NCI-H524 treated with DMSO at 0.1 percent for 48 hours (cell line): ENCODE measurements at regions not wholly inside any gene's neighbourhood (a gene's known extent, or its start where the extent isn't known, plus 50 kb on each side); places are given as distances from the start of the nearest gene placed in this dataset.
A peak's percentile ranks its signal among the peaks of the same experiment; 100 is the strongest.
"Not testable (repeated sequence)": the region's sequence is repeated elsewhere in the genome, so short reads cannot be mapped to it uniquely, and the experiment has no call there.

ENCODE experiments used
- DNase-seq: peaks from one replicate; lab custom pipeline; 2025; lab: John Stamatoyannopoulos, UW

GRCh38 chr3:135393898-135394525, 571.5 kb upstream of the PPP2R3A start:
- DNase-seq: no peak

GRCh38 chr3:135412475-135412874, 553.1 kb upstream of the PPP2R3A start:
- no peak for DNase-seq

GRCh38 chr3:135416182-135416581, 549.3 kb upstream of the PPP2R3A start:
- DNase-seq: no peak

- no peak for DNase-seq
These were observed 546.4 kb upstream of the PPP2R3A start for GRCh38 chr3:135419155-135419554.

GRCh38 chr3:135426508-135426907, 539.0 kb upstream of the PPP2R3A start:
- DNase-seq: no peak

GRCh38 chr3:135432402-135432801, 533.1 kb upstream of the PPP2R3A start:
- no peak for DNase-seq

GRCh38 chr3:135438889-135439597, 526.5 kb upstream of the PPP2R3A start:
- not testable (repeated sequence) for DNase-seq

- DNase-seq: peak; percentile 1
These were observed 525.9 kb upstream of the PPP2R3A start for GRCh38 chr3:135439632-135440031.

- DNase-seq: no peak
These were observed 525.3 kb upstream of the PPP2R3A start for GRCh38 chr3:135440233-135440632.

- DNase-seq: no peak
These were observed 524.8 kb upstream of the PPP2R3A start for GRCh38 chr3:135440746-135441145.

GRCh38 chr3:135444058-135444457, 521.5 kb upstream of the PPP2R3A start:
- no peak for DNase-seq

- no peak for DNase-seq
These were observed 518.0 kb upstream of the PPP2R3A start for GRCh38 chr3:135447483-135447882.

GRCh38 chr3:135448520-135448919, 517.0 kb upstream of the PPP2R3A start:
- DNase-seq: no peak

- no peak for DNase-seq
These were observed 516.5 kb upstream of the PPP2R3A start for GRCh38 chr3:135449046-135449445.

GRCh38 chr3:135451037-135451785, 514.3 kb upstream of the PPP2R3A start:
- no peak for DNase-seq

GRCh38 chr3:135452881-135453280, 512.6 kb upstream of the PPP2R3A start:
- DNase-seq: no peak

- DNase-seq: peak; percentile 96
These were observed 512.2 kb upstream of the PPP2R3A start for GRCh38 chr3:135453326-135453725.

GRCh38 chr3:135454890-135455289, 510.6 kb upstream of the PPP2R3A start:
- no peak for DNase-seq

- peak; percentile 45 for DNase-seq
These were observed 509.3 kb upstream of the PPP2R3A start for GRCh38 chr3:135456108-135456790.

- DNase-seq: no peak
These were observed 506.8 kb upstream of the PPP2R3A start for GRCh38 chr3:135458541-135459322.

GRCh38 chr3:135460273-135460672, 505.3 kb upstream of the PPP2R3A start:
- DNase-seq: no peak

GRCh38 chr3:135471911-135472310, 493.6 kb upstream of the PPP2R3A start:
- DNase-seq: no peak
